Small intestine (tissue), 7 donors: ENCODE measurements at regions not wholly inside any gene's neighbourhood (a gene's known extent, or its start where the extent isn't known, plus 50 kb on each side); places are given as distances from the start of the nearest gene placed in this dataset.

ENCODE experiments used
- DNase-seq, 2 donors: peaks; one replicate each; pipeline versions ENCODE4 v3.0.0 to v3.0.0-alpha.2; 2013
- FAIRE-seq: peaks from 2 replicates; lab custom pipeline; 2012; peaks lifted over from hg19 to GRCh38; lab: Jason Lieb, UNC
- H3K27ac ChIP-seq, 3 donors: one replicate each; pipeline ENCODE4 v1.5.1; 2013; ENCODE audit warnings: low read length in 2 of 3, mild to moderate bottlenecking in 2 of 3, control low read depth in 1 of 3, inconsistent platforms in 1 of 3, low read depth in 1 of 3, moderate library complexity in 1 of 3
- H3K27me3 ChIP-seq, 3 donors: one replicate each; pipeline ENCODE4 v1.6.1; 2013; ENCODE audit warnings: low read length in 3 of 3, inconsistent platforms in 1 of 3; ENCODE audit not compliant: control insufficient read depth in 3 of 3, insufficient read depth in 3 of 3
- H3K36me3 ChIP-seq, 3 donors: one replicate each; pipeline ENCODE4 v1.6.1; 2013; ENCODE audit warnings: low read length in 3 of 3, inconsistent platforms in 1 of 3, low read depth in 1 of 3, mild to moderate bottlenecking in 1 of 3, moderate library complexity in 1 of 3; ENCODE audit not compliant: control insufficient read depth in 3 of 3, insufficient read depth in 2 of 3
- H3K4me1 ChIP-seq, 3 donors: one replicate each; pipeline ENCODE4 v1.6.1; 2013; ENCODE audit warnings: low read length in 2 of 3, inconsistent platforms in 1 of 3, low read depth in 1 of 3, mild to moderate bottlenecking in 1 of 3, moderate library complexity in 1 of 3; ENCODE audit not compliant: control insufficient read depth in 3 of 3, insufficient read depth in 2 of 3
- H3K4me3 ChIP-seq, 3 donors: one replicate each; pipeline ENCODE4 v1.5.1; 2013; ENCODE audit warnings: low read length in 3 of 3, control low read depth in 1 of 3, inconsistent platforms in 1 of 3, low read depth in 1 of 3, mild to moderate bottlenecking in 1 of 3, moderate library complexity in 1 of 3
- H3K9me3 ChIP-seq, 2 donors: one replicate each; pipeline ENCODE4 v1.6.1; 2013; ENCODE audit warnings: low read depth in 1 of 2, low read length in 1 of 2; ENCODE audit not compliant: control insufficient read depth in 2 of 2, insufficient read depth in 1 of 2
- WGBS, 3 donors: extraction: QIAGEN DNeasy Blood & Tissue Kit; methylation state at CpG; one replicate each; pipeline ENCODE4 v1.1.7; 2013; 5-methylcytosine and 5-hydroxymethylcytosine counted together
- donor health status: healthy with polysubstance abuse.
- donor health status: control.
- donor health status: control.
- donor health status: Bipolar disorder and iron deficiency.
- donor health status: healthy.

GRCh38 chr3:117219296-117219695 is 509.7 kb downstream of the TUSC7 start:
- Histone ChIP-seq H3K27me3 (no peaks in the 10 kb centered on the region), H3K9me3 (no peaks in the 10 kb centered on the region), H3K36me3 (no peaks in the 10 kb centered on the region), H3K27ac (no peak overlapping the region), H3K4me3 (no peak overlapping the region), H3K4me1 (no peaks in the 10 kb centered on the region)
- WGBS, 3 donors = 70 to 85% (median 80%) methylated on average over 2 of the region's 2 CpGs
- DNase-seq (no peak), FAIRE-seq (no peak)

- Histone ChIP-seq H3K27me3 (no peaks in the 10 kb centered on the region), H3K27ac (no peak overlapping the region), H3K9me3 (no peaks in the 10 kb centered on the region), H3K36me3 (no peaks in the 10 kb centered on the region), H3K4me1 (peaks cover 0 to 5% (median 0%) of the 10 kb centered on the region in 3 donors), H3K4me3 (no peak overlapping the region)
- no peak for FAIRE-seq
- no peak for DNase-seq
- WGBS, 3 donors = 53 to 66% (median 64%) methylated on average over 2 of the region's 2 CpGs
Measured at GRCh38 chr3:117226932-117227331, 517.4 kb downstream of the TUSC7 start.

GRCh38 chr3:117228466-117228865 is 518.9 kb downstream of the TUSC7 start:
- no peaks in the 10 kb centered on the region for H3K9me3 ChIP-seq
- no peak for FAIRE-seq
- H3K36me3 ChIP-seq = no peaks in the 10 kb centered on the region
- no peaks in the 10 kb centered on the region for H3K27me3 ChIP-seq
- 75 to 85% (median 77%) methylated on average over 1 of the region's 1 CpG for WGBS, 3 donors
- H3K27ac ChIP-seq = no peak overlapping the region
- peaks cover 0 to 5% (median 0%) of the 10 kb centered on the region in 3 donors for H3K4me1 ChIP-seq
- DNase-seq = peak in 1 of 2 donors; percentile 24
- H3K4me3 ChIP-seq = no peak overlapping the region

GRCh38 chr3:117230924-117231323 is 521.3 kb downstream of the TUSC7 start:
- no peaks in the 10 kb centered on the region for H3K9me3 ChIP-seq
- no peak for FAIRE-seq
- 92% methylated on average over 2 of the region's 2 CpGs for WGBS, 3 donors

GRCh38 chr3:117234331-117234730 is 524.8 kb downstream of the TUSC7 start:
- 16 to 59% (median 49%) methylated on average over 1 of the region's 1 CpG for WGBS, 3 donors

More at GRCh38 chr3:117230924-117231323, 521.3 kb downstream of the TUSC7 start:
- peaks cover 0 to 5% (median 0%) of the 10 kb centered on the region in 3 donors for H3K4me1 ChIP-seq
- no peaks in the 10 kb centered on the region for H3K36me3 ChIP-seq
- no peaks in the 10 kb centered on the region for H3K27me3 ChIP-seq
- no peak overlapping the region for H3K27ac ChIP-seq
- H3K4me3 ChIP-seq = no peak overlapping the region
- no peak for DNase-seq

GRCh38 chr3:117235304-117235703 is 525.7 kb downstream of the TUSC7 start:
- H3K27me3 ChIP-seq = no peaks in the 10 kb centered on the region
- H3K27ac ChIP-seq = no peak overlapping the region
- H3K9me3 ChIP-seq = no peaks in the 10 kb centered on the region
- no peak overlapping the region for H3K4me3 ChIP-seq
- 78 to 96% (median 88%) methylated on average over 1 of the region's 1 CpG for WGBS, 3 donors
- FAIRE-seq (no peak), DNase-seq (no peak)
- no peaks in the 10 kb centered on the region for H3K36me3 ChIP-seq
- H3K4me1 ChIP-seq = no peaks in the 10 kb centered on the region

More at GRCh38 chr3:117234331-117234730, 524.8 kb downstream of the TUSC7 start:
- Histone ChIP-seq H3K27me3 (no peaks in the 10 kb centered on the region), H3K4me1 (no peaks in the 10 kb centered on the region), H3K9me3 (no peaks in the 10 kb centered on the region), H3K36me3 (no peaks in the 10 kb centered on the region), H3K27ac (no peak overlapping the region), H3K4me3 (no peak overlapping the region)
- FAIRE-seq (no peak), DNase-seq (no peak)

GRCh38 chr3:117238806-117239205 is 529.2 kb downstream of the TUSC7 start:
- H3K27me3 ChIP-seq = no peaks in the 10 kb centered on the region
- no peaks in the 10 kb centered on the region for H3K9me3 ChIP-seq
- no peak for FAIRE-seq
- H3K4me1 ChIP-seq = no peaks in the 10 kb centered on the region
- H3K4me3 ChIP-seq = no peak overlapping the region
- H3K27ac ChIP-seq = no peak overlapping the region
- DNase-seq = no peak
- no peaks in the 10 kb centered on the region for H3K36me3 ChIP-seq
- 74 to 87% (median 83%) methylated on average over 3 of the region's 3 CpGs for WGBS, 3 donors

GRCh38 chr3:117243657-117244056 is 534.1 kb downstream of the TUSC7 start:
- Histone ChIP-seq H3K4me3 (no peak overlapping the region), H3K9me3 (no peaks in the 10 kb centered on the region), H3K27ac (no peak overlapping the region), H3K36me3 (no peaks in the 10 kb centered on the region), H3K4me1 (no peaks in the 10 kb centered on the region), H3K27me3 (no peaks in the 10 kb centered on the region)
- DNase-seq = no peak
- FAIRE-seq = no peak
- 75 to 88% (median 82%) methylated on average over 2 of the region's 2 CpGs for WGBS, 3 donors
